ENCODE measurements at regions not wholly inside any gene's neighbourhood (a gene's known extent, or its start where the extent isn't known, plus 50 kb on each side); places are given as distances from the start of the nearest gene placed in this dataset.
A peak's percentile ranks its signal among the peaks of the same experiment; 100 is the strongest.

DNA sequence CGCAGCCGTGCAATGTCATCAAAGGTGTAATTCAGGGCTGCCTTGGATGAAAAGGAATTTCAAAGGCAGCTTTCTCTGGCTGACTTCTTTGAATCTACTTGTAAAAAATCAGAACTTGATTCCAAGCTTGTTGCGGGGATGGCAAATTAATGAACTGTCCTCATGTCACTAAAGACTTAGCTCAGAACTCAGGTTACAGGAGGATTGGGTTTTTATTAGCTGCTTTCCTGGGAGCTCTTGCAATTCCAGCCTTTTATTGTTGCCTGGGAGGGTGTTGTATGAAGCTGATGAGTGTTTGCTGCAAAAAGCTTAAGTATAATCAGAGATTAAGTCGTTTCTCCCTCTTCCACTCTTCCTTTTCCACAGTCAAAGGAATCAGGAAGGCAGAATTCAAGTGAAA, 113.0 kb upstream of the CDH4 start:
- DNase-seq: no peak

DNA sequence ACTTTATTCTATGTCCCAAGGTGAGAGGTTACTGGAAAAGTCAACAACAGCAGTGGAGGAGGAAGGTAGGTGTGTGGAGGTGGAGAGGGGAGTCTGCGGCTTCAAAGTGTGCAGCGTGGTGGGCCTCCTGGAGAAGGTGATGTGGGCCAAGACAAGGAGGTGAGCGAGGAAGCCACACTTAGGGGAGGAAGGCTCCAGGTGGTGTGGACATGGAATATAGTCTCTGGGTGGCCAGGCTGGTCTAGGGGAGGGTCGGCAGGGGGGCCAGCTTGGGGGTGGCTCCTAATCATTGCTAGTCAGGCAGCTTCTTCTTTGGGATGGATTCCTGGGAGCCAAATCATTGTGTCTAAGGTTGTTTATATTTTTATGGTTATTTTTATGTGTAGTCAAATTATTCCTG, 111.5 kb upstream of the CDH4 start:
- DNase-seq: no peak

DNA sequence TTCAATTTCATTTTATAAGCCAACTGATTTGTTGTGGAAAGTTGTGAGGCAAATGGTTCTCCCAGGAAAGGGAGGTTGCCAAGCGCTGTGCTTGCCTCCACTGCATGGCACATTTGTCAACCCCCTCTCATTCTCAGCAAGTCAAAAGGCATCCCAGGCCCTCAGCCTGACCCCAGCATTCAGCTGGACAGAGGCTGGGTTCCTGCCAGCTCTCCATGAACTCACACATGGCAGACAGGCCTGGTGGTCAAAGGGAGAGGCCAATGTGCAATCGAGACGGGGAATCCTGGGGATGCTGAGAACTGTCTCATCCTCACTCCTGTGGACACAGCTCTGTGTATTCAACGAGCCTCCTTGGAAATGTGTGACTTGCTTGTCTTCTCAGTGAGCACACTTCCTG, 106.0 kb upstream of the CDH4 start:
- DNase-seq: peak; percentile 54

DNA sequence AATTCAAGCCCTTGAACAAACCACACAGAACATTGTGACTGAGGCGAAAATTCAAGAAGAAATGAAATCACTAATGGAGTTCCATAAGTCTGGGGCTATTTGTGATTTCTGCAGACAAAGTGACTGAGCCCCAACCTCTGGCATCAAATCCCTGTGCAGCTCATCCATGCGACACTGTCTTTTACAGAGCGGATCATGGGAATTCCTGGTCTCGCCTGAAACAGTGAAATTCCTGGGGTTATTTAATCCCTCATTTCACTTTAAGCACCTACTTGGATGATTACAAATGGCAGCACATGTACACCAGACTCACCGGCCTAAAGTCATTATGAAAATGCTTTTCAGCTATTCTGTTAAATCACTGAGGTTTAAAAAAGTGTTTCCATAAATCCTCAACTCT, 102.4 kb upstream of the CDH4 start:
- no peak for DNase-seq

DNA sequence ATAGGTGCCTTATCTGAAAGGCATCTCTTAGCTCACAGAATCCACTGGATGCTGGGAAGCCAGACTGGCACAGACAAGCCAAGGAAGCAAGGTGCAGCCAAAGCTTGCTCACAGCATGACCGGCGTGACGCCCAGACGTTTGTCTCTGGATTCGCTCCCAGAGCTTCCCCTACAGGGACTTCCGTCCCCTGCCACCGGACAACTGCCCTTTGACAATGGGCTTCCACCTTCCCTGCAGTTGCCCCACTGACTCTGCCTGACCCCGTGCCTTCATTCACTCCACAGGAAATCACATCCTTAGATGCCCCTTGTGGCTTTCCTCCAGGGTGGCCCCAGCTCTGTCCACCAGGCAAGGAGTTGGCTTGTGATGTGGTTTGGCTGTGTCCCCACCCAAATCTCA, 94.8 kb upstream of the CDH4 start:
- no peak for DNase-seq

DNA sequence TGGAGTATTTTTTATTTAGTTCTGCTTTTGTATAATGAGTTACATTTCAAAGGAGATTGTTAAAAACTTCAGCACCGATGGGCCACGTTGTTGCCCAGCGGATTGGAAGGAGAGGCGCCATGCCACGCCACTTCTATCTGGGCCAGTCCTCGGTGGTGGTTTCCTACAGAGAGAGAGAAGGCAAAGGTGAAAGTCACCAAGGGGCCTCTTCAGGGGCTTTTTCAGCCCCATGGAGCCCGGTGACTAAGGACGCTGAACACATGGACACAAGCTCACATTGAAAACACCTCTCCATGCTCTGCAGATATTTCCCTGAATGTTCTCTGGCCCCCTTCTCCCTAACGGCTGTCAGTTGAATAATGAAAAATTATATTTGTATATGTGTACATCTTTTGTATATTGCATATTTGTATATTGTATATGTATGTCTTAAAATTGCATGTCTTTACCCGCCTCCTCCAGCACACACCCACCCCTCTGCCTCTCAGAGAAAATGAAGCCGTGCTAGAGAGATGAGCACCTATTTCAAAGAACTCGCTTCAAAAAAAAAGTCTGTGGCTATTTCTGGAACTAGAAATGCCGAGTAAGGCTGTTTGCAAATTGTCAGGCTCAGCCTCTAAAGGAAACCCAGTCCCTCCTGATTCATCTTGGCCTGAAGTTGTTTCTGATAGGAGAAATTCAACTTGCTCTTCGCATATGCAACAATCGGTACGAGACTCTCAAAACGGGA, 91.9 kb upstream of the CDH4 start:
- no peak for DNase-seq

DNA sequence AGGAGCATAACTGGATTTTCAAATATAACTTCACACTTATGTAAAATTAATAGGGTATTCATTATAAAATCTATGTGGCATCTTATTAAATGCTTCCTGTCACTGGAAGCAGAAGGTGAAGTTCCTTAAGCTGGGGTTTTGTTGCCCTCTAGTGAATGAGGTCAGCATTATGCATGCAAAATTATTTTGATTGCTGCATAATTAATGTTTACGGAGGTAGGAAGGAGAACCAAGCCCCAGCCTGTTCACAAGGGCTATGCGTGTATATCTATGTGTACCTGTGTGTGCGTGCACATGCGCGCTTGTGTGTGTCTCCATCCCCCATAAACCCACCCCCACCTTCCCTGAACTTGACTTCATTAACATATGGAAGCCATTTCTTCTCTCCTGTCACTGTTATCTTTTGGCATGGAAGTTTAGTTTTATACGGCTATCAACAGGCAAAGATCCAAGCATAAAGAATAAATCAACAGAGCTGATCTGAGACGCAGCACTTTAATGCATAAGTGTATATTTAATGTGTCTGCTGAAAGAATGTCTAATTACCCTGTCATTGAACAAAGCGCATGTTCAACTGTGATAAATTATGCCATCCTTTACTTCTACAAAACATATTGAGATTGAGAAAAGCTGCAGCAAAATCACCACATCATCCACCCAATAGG, 90.2 kb upstream of the CDH4 start:
- DNase-seq: no peak

DNA sequence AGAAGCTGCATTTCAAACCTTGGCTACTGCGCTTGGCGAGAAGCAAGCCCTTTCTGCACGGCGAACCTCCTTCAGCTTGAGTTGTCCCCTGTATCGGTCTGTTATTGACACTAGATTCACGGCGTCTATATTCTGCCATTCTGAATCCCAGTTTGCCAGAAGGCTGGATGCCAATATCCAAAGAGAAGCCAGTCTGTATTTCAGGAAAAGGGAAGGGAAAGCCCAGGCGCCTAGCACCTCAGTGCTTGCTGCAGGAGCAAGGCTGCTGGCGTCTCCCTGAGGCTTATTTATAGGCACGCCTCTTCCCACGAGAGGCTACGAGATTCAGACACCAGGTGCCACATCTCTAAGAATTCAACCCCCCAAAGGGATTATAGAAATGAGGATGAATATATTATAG, 89.6 kb upstream of the CDH4 start:
- no peak for DNase-seq

DNA sequence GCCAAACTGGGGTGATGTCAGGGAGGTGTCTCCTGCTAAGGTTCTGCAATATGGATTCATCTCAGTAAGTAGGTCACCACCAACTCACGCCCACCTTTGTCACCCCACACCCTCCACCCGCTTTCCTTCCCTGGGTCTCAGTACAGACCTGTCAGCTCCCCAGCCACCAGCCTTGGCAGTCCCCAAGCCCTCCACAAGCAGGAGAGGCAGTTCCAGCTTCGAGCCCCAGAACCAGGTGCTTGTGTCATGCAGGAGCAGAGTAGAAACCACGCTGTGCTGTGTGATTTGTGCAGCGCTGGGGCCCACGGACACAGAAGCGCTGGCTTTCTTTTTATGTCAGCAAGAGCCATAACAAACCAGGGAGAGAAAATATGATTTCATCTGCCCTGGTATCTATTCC, 89.0 kb upstream of the CDH4 start:
- DNase-seq: no peak

DNA sequence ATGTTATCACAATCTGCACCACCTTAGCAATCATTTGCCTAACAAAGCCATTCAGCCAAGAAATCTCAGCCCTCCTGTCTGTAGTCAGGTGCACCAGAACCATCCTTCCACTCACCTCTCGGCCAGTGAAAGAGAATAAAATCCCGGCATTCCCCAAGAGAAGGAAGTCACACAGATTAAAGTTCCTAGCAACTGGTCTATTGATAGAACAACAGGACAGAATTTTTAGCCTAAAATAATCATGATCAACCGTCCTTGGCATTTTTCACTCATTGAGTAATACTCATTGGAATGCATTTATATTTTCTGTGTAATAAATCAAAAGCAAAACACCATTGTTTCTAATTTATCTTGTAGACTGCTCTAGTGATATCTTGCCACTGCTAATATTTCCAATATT, 85.7 kb upstream of the CDH4 start:
- DNase-seq: no peak

DNA sequence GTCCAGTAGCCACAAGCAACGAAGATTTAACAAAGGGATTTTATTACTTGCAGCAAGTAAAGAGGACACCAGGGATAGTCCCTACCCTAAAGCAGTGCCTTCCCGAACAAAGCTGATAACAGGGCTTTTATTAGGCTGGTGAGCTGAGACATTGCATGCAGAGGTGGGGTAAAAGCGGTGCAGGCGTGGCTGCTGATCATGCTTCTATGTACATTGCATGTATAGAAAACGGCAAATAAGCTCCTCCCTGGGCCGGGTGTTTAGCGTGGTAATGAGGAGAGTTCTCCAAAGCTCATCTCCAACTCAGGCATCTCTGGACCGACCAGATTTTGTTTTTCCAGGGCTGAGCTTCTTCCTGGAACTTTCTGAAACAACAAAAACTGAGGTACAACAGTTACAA, 83.5 kb upstream of the CDH4 start:
- DNase-seq: no peak

DNA sequence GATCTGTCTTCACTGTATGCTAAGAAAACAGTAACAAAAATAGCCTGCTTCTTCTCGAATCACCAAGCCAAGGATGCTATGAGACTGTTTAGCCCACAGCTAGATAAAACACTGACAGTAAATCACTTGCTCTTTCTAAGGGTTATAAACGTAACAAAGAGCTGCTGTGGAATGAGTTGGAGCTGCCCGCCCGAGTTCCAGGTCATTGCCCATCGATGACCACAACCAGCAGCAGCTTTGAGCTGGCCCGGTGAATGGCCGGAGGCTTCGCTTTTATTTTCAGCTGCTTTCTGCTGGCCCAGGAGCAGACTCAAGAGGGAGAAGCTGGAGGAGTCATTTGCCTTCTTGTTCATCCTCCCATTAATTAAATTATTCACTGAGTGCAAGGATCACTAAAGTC, 82.2 kb upstream of the CDH4 start:
- no peak for DNase-seq

DNA sequence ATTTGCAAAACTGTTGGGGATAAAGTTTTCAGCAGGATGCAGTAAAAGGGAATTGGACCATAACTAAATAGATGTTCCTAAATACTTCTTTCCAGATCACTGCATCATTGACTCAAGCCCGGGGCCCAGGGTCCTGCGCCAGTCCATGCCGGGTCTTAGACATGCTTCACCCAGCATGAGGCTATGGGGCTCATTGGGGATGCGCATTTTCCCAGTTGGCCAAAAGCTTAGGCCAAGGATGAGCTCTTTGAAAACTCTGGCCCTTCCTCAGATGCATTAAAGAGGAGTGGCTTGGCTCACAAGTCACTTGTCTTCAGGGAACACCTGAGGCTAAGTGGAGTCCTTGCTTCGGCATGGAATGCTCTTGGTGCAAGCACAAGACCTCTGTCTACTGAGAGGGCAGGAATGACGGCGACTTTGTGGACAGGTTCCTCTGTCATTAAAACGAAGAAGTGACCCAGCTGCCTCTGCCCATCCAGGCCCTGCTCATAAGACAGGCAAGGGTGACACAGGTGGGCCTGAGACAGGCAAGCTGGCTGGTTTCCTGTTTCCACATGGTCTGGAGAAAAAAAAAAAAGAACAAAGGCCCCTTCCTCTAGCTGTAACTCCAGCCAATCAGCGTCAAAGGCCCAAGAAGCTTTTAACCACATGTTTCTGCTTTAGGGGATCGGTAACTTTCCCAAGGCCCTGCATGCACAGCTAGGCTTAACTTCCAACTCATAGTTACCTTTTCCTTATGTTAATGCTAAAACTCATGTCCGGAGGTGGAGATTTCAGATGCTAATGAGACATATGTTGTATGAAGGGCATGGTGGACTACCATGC, 81.4 kb upstream of the CDH4 start:
- no peak for DNase-seq

DNA sequence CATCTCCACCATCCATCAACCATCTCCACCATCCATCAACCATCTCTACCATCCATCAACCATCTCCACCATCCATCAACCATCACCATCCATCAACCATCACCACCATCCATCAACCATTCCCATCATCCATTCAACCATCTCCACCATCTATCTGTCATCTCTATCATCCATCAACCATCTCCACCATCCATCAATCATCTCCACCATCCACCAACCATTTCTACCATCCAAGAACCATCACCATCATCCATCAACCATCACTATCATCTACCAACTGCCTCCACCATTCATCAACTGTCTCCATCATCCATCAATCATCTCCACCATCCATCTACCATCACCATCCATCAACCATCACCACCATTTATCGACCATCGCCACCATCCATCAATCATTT, 78.8 kb upstream of the CDH4 start:
- DNase-seq: no peak

DNA sequence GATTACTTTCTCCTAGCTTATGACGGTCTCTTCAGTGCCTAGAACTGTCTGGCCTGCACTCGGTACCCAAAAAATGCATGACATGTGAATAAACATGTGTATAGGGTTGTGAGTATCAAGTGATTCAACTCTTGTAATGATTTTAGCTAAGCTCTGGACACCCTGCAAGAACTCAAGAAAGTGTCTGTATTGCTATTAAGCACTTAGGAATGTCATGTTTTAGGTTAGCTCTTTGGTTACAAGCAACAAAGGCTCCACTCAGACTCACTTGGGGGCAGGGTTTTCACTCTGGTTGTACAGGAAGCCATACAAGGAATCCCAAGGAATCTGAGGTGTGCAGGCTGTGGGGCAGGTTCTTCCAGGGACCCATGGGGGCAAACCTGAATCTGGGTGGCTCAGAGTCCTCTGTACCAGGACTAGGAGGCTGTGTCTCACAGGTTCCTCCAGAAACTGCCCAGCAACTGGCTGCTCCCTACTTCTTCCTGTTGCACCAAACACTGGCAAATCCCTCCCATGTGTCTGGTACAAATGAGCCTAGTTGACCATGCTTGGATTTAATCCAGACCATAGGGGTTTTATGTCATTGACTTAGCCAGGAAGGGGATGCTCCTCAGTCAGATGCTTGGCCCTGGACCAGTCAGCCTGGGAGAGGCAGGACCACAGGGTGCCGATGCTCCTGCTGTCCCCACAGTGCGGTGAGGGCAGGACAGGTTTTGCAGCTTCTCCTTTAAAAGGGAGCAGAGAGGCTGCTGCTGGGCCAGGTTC, 77.9 kb upstream of the CDH4 start:
- no peak for DNase-seq

DNA sequence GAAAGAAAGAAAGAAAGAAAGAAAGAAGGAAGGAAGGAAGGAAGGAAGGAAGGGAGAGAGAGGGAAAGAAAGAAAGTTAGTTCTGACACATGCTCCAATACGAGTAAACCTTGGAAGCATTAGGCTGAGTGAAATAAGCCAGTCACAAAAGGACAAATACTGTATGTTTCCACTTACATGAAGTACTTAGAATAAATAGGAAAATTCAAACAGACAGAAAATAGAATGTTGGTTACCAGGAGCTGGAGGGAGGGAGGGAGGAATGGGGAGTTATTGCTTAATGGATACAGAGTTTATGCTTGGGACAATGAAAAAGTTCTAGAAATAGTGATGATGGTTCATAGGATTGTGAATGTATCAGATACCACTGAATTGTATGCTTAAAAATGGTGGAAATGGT, 75.2 kb upstream of the CDH4 start:
- DNase-seq: no peak

DNA sequence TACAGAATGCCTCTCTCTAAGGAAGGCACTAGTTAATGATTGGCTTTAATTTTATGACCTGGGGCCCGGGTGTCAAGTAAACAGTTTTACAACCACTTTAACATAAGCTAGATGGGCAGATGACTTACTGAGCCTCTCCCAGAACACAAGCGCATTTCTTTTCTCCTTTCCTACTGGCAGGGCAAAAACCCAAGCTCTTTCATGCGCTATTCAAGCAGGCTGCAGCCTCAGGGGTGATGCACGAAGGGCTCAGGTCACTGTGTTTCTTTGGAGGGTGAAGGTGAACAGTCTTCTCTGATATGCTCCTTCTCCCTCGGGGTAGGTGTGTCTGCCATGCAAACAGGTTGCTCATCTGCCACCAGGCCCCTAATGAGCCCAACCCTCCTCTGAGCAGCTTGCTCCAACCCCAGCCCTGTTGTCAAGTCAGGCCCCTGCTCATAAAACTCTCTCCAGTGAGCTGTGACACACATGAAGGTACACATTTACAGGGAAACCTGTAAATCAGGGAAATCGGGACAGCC, 73.5 kb upstream of the CDH4 start:
- DNase-seq: no peak

DNA sequence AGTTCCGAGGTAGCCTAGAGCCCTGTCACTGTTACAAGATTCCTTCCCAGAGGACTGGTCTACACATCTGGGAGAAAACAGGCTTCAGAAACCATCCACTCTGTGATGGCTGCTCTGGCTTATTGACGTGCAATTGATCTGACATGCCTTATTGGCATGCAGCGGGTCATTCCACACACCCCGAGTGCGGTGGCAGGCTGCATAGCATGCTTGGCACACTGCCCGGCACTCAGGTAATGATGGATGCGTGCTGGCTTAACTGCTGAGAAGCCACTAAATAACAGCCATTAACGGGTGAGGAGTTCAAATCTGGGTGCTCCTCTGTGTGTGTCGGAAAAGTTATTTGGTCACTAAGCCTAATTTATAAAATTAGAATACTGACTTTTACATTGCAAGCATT, 67.9 kb upstream of the CDH4 start:
- no peak for DNase-seq

DNA sequence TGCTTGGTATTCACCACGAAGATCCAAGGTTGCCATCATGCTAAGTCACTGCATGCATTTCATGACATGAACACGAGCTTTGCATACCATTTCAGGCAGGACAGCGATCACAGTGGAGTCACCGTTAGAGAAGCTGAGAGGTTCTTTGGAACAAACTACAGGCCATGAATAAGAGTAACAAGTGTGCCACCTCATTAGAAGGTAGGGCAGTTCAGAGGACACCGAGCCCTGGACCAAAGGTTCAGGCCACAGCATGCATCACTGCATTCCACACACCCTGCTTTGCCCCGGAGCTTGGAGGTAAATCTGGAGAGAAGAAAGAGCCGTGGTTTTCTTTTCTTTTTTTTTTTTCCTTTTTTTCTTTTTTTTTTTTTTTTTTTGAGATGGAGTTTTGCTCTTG, 66.9 kb upstream of the CDH4 start:
- no peak for DNase-seq

DNA sequence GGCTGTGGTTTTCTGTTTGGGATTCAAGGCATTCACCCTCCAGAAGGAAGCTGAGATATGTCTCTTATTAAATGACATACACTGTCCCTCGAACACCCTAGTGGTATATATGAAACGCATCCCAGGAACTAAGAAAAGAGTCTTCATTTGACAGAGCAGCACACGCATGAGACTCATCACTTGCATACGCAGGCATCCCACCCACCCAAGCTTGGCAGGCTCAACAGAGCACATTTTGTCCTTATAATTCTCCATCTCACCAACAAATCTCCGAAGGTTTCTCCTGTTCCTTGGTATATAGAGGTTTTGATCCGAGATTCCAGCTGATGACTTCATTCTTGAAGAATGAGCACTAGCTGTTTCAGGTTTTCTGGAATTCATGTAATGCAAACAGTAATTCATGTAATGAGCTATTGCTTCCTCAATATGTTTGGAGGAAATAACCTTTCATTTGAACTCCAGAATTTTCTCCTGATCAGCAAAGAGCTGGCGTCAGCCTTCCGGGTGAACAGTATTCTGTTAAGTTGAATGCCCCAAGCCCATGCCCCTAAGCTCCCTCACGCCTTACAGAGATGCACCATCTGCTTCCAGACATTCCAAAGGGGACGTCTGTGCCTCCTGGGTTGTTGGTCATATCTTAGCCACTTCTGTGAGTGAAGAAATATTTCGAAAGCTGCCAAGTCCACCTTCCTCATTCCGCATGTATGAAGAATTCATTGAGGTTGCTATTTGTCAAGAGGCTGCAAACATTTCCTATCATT, 66.0 kb upstream of the CDH4 start:
- no peak for DNase-seq

DNA sequence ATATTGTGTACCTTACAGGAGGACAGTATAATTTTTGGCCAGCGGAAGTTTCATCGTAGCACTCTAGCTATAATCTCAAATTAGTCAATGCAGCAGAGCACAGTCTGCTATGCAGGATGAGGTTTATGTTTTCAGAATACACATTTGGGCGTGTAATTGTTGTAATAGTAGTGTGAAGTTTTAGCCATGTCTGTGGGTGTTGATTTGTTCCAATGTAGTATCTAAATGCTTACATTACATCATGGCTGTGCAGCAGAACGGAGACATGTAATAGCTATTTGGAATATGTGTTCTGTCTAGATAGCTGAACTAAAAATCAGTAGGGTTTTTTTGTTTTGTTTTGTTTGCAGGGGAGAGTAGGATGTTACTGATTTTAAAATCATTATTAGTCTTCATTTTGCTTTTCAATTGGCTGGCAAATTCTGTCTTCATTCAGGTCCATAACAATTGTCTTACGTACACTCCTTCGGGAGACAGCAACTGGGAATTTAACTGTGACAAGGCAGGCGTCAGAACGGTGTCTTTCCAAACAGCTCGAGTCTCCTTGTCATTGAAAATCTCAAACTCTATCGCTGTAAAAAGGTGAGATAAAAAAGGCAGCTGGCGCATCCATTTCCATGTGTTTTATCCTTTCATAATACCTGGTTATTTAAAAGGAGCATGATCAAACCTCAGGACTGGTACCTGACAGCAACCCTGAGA, 65.1 kb upstream of the CDH4 start:
- no peak for DNase-seq

DNA sequence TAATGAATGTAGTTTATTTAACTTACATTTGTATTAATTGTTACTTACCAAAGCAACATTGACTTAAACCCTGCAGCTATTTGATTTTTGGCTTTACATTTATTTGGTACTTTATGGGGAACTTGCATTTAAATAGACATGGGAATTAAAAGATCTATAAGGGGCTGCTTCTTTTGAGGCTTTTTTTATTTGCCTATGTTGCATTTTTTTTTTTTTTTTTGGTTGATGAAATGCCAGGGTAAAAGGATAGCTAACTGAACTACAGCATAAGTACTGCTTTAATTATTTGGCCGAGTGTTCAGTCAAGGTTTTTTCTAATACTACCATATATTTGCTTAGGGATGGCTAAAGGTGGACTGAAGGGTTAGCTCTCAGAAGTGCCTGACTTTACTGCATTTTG, 62.5 kb upstream of the CDH4 start:
- no peak for DNase-seq

All from right hindlimb (tissue), 1 donor.